HG02763 (cell line): ENCODE measurements at regions not wholly inside any gene's neighbourhood (a gene's known extent, or its start where the extent isn't known, plus 50 kb on each side); places are given as distances from the start of the nearest gene placed in this dataset.

Experiments used
- ATAC-seq: cut with Tn5 transposase; IDR thresholded peaks from one replicate; pipeline ENCODE4 v1.9.1; 2021; ENCODE audit warnings: mild to moderate bottlenecking, moderate library complexity; ENCODE audit not compliant: unreplicated experiment

- ATAC-seq, result no peak
These were observed 458.8 kb downstream of the BUD13 start for GRCh38 chr11:116314006-116314405.

GRCh38 chr11:116312570-116313391 lies 460.0 kb downstream of the BUD13 start:
- ATAC-seq, result no peak

GRCh38 chr11:116311206-116311605 lies 461.6 kb downstream of the BUD13 start:
- no peak for ATAC-seq

- no peak for ATAC-seq
These were observed 462.1 kb downstream of the BUD13 start for GRCh38 chr11:116310698-116311097.

- ATAC-seq, result no peak
These were observed 462.6 kb downstream of the BUD13 start for GRCh38 chr11:116310226-116310625.

GRCh38 chr11:116309446-116309845 lies 463.3 kb downstream of the BUD13 start:
- no peak for ATAC-seq

- no peak for ATAC-seq
These were observed 470.0 kb downstream of the BUD13 start for GRCh38 chr11:116302756-116303155.

- no peak for ATAC-seq
These were observed 471.6 kb downstream of the BUD13 start for GRCh38 chr11:116301141-116301540.

GRCh38 chr11:116300232-116300631 lies 472.6 kb downstream of the BUD13 start:
- no peak for ATAC-seq

GRCh38 chr11:116294630-116295029 lies 478.2 kb downstream of the BUD13 start:
- ATAC-seq, result no peak

GRCh38 chr11:116287866-116288265 lies 484.9 kb downstream of the BUD13 start:
- no peak for ATAC-seq

GRCh38 chr11:116285026-116285425 lies 487.8 kb downstream of the BUD13 start:
- ATAC-seq, result no peak

- ATAC-seq, result no peak
These were observed 489.5 kb downstream of the BUD13 start for GRCh38 chr11:116283300-116283699.

GRCh38 chr11:116282481-116282880 lies 490.3 kb downstream of the BUD13 start:
- no peak for ATAC-seq

GRCh38 chr11:116281173-116282160 lies 491.3 kb downstream of the BUD13 start:
- no peak for ATAC-seq

- no peak for ATAC-seq
These were observed 493.3 kb downstream of the BUD13 start for GRCh38 chr11:116279511-116279910.

GRCh38 chr11:116278076-116278475 lies 494.7 kb downstream of the BUD13 start:
- no peak for ATAC-seq

- peak; percentile 71 for ATAC-seq
These were observed 496.4 kb downstream of the BUD13 start for GRCh38 chr11:116276051-116277044.

- ATAC-seq, result no peak
These were observed 497.2 kb downstream of the BUD13 start for GRCh38 chr11:116275635-116276034.

GRCh38 chr11:116274521-116274920 lies 498.3 kb downstream of the BUD13 start:
- no peak for ATAC-seq
